SK-N-SH (cell line): ENCODE measurements at regions not wholly inside any gene's neighbourhood (a gene's known extent, or its start where the extent isn't known, plus 50 kb on each side); places are given as distances from the start of the nearest gene placed in this dataset.

ENCODE experiments used
- CTCF ChIA-PET: fragments of 300-600, 350-600 bp; formaldehyde crosslinking; extraction: SDS; loops from one replicate; lab custom pipeline; 2021; lab: Yijun Ruan, JAX
- POLR2A ChIA-PET: fragments of 350-600 bp; sonication (Branson Sonifier 250); formaldehyde crosslinking; extraction: SDS; loops from one replicate; lab custom pipeline; 2020; ENCODE audit warnings: antibody characterized with exemption, inconsistent platforms; lab: Yijun Ruan, JAX
- DNase-seq: peaks from one replicate; pipeline ENCODE4 v3.0.0; 2012
- H2AFZ ChIP-seq: fragments of 200-600 bp; sonication (generic); 2 replicates; pipeline ENCODE4 v1.8.1; 2016; ENCODE audit warnings: antibody characterized with exemption, mild to moderate bottlenecking, low read depth
- H3F3A ChIP-seq: fragments of 200-600 bp; sonication (generic); replicated peaks from 2 replicates; pipeline ENCODE3; 2016; ENCODE audit warnings: antibody characterized with exemption, mild to moderate bottlenecking; ENCODE audit not compliant: insufficient read depth
- H3K27ac ChIP-seq, 2 experiments: fragments of 200-500 bp in 1 of 2; fragments of 200-600 bp in 1 of 2; sonication (Bioruptor generic) in 1 of 2; sonication (generic), shearing (Covaris generic) in 1 of 2; 2 replicates each; pipeline versions ENCODE4 v1.5.1 to v1.6.1; 2014 to 2016; ENCODE audit warnings: low read depth in 2 of 2, inconsistent platforms in 1 of 2, low read length in 1 of 2, mild to moderate bottlenecking in 1 of 2, mixed read lengths in 1 of 2
- H3K27me3 ChIP-seq: fragments of 200-600 bp; sonication (generic), shearing (Covaris generic); 2 replicates; pipeline ENCODE4 v1.6.1; 2016; ENCODE audit warnings: mixed run types; ENCODE audit not compliant: insufficient read depth
- H3K36me3 ChIP-seq, 2 experiments: fragments of 200-500 bp in 1 of 2; fragments of 200-600 bp in 1 of 2; sonication (Bioruptor generic) in 1 of 2; sonication (generic) in 1 of 2; replicated peaks in 1 of 2; 2 replicates each; pipeline versions ENCODE3 to v1.5.1; 2014 to 2016; ENCODE audit warnings: low read length in 1 of 2, mild to moderate bottlenecking in 1 of 2; ENCODE audit not compliant: insufficient read depth in 2 of 2, control insufficient read depth in 1 of 2
- H3K4me1 ChIP-seq, 2 experiments: fragments of 200-500 bp in 1 of 2; fragments of 200-600 bp in 1 of 2; sonication (Bioruptor generic) in 1 of 2; sonication (generic), shearing (Covaris generic) in 1 of 2; 2 replicates each; pipeline versions ENCODE4 v1.5.1 to v1.6.1; 2014 to 2016; ENCODE audit warnings: low read depth in 1 of 2, low read length in 1 of 2, mixed run types in 1 of 2; ENCODE audit not compliant: insufficient read depth in 2 of 2, control insufficient read depth in 1 of 2
- H3K4me2 ChIP-seq: fragments of 200-600 bp; sonication (generic), shearing (Covaris generic); 2 replicates; pipeline ENCODE4 v1.6.1; 2017; ENCODE audit warnings: mixed run types
- H3K4me3 ChIP-seq, 2 experiments: fragments of 200-500 bp in 1 of 2; fragments of 200-600 bp in 1 of 2; sonication (Bioruptor generic) in 1 of 2; sonication (generic), shearing (Covaris generic) in 1 of 2; 2 replicates each; pipeline versions ENCODE4 v1.5.1 to v1.8.1; 2014 to 2016; ENCODE audit warnings: low read depth in 2 of 2, inconsistent platforms in 1 of 2, low read length in 1 of 2, mild to moderate bottlenecking in 1 of 2, mixed read lengths in 1 of 2, moderate library complexity in 1 of 2
- H3K79me2 ChIP-seq: fragments of 200-600 bp; sonication (generic); 2 replicates; pipeline ENCODE4 v1.8.1; 2017; ENCODE audit warnings: mild to moderate bottlenecking; ENCODE audit not compliant: insufficient read depth
- H3K9ac ChIP-seq: fragments of 200-600 bp; sonication (generic); 2 replicates; pipeline ENCODE4 v1.6.1; 2017; ENCODE audit warnings: mixed run types
- H3K9me2 ChIP-seq: fragments of 200-600 bp; sonication (generic); 2 replicates; pipeline ENCODE4 v1.6.1; 2017; ENCODE audit warnings: mixed run types
- H3K9me3 ChIP-seq: fragments of 200-600 bp; sonication (generic); 2 replicates; pipeline ENCODE4 v1.6.1; 2017; ENCODE audit warnings: mixed run types, mild to moderate bottlenecking, moderate library complexity
- H4K20me1 ChIP-seq: fragments of 200-600 bp; sonication (generic); 2 replicates; pipeline ENCODE4 v1.6.1; 2017; ENCODE audit warnings: mild to moderate bottlenecking, mixed run types; ENCODE audit not compliant: insufficient read depth
- CHD2 ChIP-seq: fragments of 150-350 bp; IDR thresholded peaks from 2 replicates; pipeline ENCODE4 v1.6.1; 2018; ENCODE audit warnings: low read length; ENCODE audit not compliant: partially characterized antibody
- ELF1 ChIP-seq: IDR thresholded peaks from 2 replicates; pipeline ENCODE4 v1.4.0; 2012
- EZH2phosphoT487 ChIP-seq: fragments of 200-600 bp; sonication (generic); IDR thresholded peaks from 2 replicates; pipeline ENCODE4 v1.6.1; 2017; ENCODE audit warnings: low read depth, mixed run types, mild to moderate bottlenecking, antibody characterized with exemption, moderate library complexity, borderline replicate concordance
- FOXJ3 ChIP-seq: sonication (generic); formaldehyde crosslinking; IDR thresholded peaks from 2 replicates; pipeline ENCODE4 v1.5.1; 2020; ENCODE audit warnings: mild to moderate bottlenecking, missing genetic modification reagents
- FOXM1 ChIP-seq: IDR thresholded peaks from 2 replicates; pipeline ENCODE4 v1.4.0; 2012; ENCODE audit warnings: low read depth, mild to moderate bottlenecking
- GABPA ChIP-seq: IDR thresholded peaks from 2 replicates; pipeline ENCODE4 v1.4.0; 2012; ENCODE audit warnings: low read depth, mild to moderate bottlenecking
- GATA2 ChIP-seq: sonication (generic); formaldehyde crosslinking; IDR thresholded peaks from 2 replicates; pipeline ENCODE4 v1.5.0; 2020; ENCODE audit warnings: mild to moderate bottlenecking, missing genetic modification reagents
- JUND ChIP-seq: IDR thresholded peaks from 2 replicates; pipeline ENCODE4 v1.4.0; 2012
- MEF2A ChIP-seq: IDR thresholded peaks from 2 replicates; pipeline ENCODE4 v1.4.0; 2012; ENCODE audit warnings: low read depth, borderline replicate concordance
- MXI1 ChIP-seq: IDR thresholded peaks from 2 replicates; pipeline ENCODE4 v1.6.1; 2012; ENCODE audit warnings: mild to moderate bottlenecking, low read depth, low read length, improper control_type of control experiment
- NFIC ChIP-seq: IDR thresholded peaks from 2 replicates; pipeline ENCODE4 v1.4.0; 2012; ENCODE audit warnings: borderline replicate concordance
- RXRA ChIP-seq: IDR thresholded peaks from 2 replicates; pipeline ENCODE4 v1.4.0; 2012; ENCODE audit warnings: low read depth, mild to moderate bottlenecking, borderline replicate concordance
- SIN3A ChIP-seq: IDR thresholded peaks from 2 replicates; pipeline ENCODE4 v1.6.1; 2012; ENCODE audit warnings: low read depth, mild to moderate bottlenecking, low read length, moderate library complexity, borderline replicate concordance
- TAF1 ChIP-seq: IDR thresholded peaks from 2 replicates; pipeline ENCODE4 v1.6.1; 2012; ENCODE audit warnings: low read depth, mild to moderate bottlenecking, low read length, moderate library complexity, borderline replicate concordance
- TEAD4 ChIP-seq: IDR thresholded peaks from 2 replicates; pipeline ENCODE4 v1.4.0; 2012; ENCODE audit warnings: mild to moderate bottlenecking, borderline replicate concordance; ENCODE audit not compliant: insufficient read depth
- YY1 ChIP-seq: IDR thresholded peaks from 2 replicates; pipeline ENCODE4 v1.4.0; 2012; ENCODE audit warnings: low read depth, mild to moderate bottlenecking
- WGBS: methylation state at CpG from one replicate; pipeline ENCODE4 v1.1.6; 2017; ENCODE audit warnings: low lambda C conversion rate; 5-methylcytosine and 5-hydroxymethylcytosine counted together
- TF ChIP-seq, protein P1 (sequence below): IDR thresholded peaks from 2 replicates; pipeline ENCODE4 v1.4.0; 2012; ENCODE audit warnings: low read depth
- TF ChIP-seq, protein P2 (sequence below): fragments of 150-350 bp; IDR thresholded peaks from 2 replicates; pipeline ENCODE4 v1.6.1; 2017; ENCODE audit warnings: antibody characterized with exemption, low read length, low read depth, borderline replicate concordance
- TF ChIP-seq, protein P3 (sequence below): fragments of 200-600 bp; sonication (generic); IDR thresholded peaks from 2 replicates; pipeline ENCODE4 v1.6.1; 2017; ENCODE audit warnings: antibody characterized with exemption, mild to moderate bottlenecking, moderate library complexity
- TF ChIP-seq, protein P4 (sequence below): IDR thresholded peaks from 2 replicates; pipeline ENCODE4 v1.6.1; 2012; ENCODE audit warnings: mild to moderate bottlenecking, low read depth, low read length, moderate library complexity

DNA sequence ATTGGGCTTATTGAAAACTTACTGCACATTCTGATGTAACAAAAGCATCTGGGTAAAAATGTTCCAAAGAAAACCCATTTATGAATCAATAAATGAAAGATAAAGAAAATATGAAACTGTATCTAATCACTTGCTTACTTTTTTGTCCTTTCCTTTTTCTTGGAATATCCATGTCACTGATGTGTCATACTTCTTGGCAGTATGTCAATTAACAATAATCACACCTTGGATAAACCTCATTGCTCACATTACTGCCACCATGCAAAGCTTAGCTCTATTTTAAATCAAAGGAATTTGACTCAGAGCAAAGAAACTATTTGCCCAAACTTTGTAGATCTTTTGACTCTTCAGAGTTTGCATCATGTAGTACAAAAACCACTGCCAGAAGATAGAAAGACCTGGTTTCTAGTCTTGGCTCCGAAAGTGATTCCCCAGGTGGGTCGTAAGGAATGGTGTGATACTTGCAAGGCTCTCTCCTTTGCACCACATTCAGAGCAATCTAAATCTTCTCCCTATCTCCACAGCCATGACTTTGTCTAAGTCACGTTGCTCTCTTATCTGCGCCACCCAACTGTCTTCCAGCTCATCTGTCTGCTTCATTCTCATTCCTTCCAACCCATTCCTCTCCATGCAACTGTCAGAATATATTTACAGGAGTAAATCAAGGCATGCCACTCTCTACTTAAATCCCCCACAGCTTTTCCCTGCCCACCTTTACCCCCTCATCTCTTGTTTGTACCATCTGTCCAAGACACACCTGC is 311.9 kb downstream of the COG6 start:
- no peak overlapping the region for H2AFZ ChIP-seq
- H3K4me3 ChIP-seq: no peak overlapping the region
- H4K20me1 ChIP-seq: no peaks in the 10 kb centered on the region
- WGBS: 79% methylated on average over 4 of the region's 4 CpGs
- H3K9ac ChIP-seq: no peak overlapping the region
- POLR2A ChIA-PET: no interaction called here
- no peaks in the 10 kb centered on the region for H3K9me3 ChIP-seq
- no peak for DNase-seq
- peaks cover 0 to 4% of the 10 kb centered on the region in 2 experiments; a peak in 1 of 4 replicates for H3K4me1 ChIP-seq
- H3K4me2 ChIP-seq: no peak overlapping the region
- H3F3A ChIP-seq: no peaks in the 10 kb centered on the region
- H3K27me3 ChIP-seq: no peaks in the 10 kb centered on the region
- CTCF ChIA-PET: interaction anchor here (1.5 to 2.3 kb wide), 3 partner anchors 13 to 24 kb away, joined by 3 to 7 read pairs (median 4); no protein-coding TSS in a partner anchor
- no peaks in the 10 kb centered on the region for H3K9me2 ChIP-seq
- TF ChIP-seq GATA2 (CRISPR knock-in tag) (no peak), NFIC (no peak), MEF2A (no peak), TAF1 (no peak), FOXM1 (no peak), CHD2 (no peak), ELF1 (no peak), SIN3A (no peak), EZH2phosphoT487 (no peak), FOXJ3 (CRISPR knock-in tag) (no peak), TEAD4 (no peak), JUND (no peak), RXRA (no peak), GABPA (no peak), MXI1 (no peak), YY1 (no peak)
- TF ChIP-seq, protein P1, sequence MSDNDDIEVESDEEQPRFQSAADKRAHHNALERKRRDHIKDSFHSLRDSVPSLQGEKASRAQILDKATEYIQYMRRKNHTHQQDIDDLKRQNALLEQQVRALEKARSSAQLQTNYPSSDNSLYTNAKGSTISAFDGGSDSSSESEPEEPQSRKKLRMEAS: no peak
- TF ChIP-seq, protein P2, sequence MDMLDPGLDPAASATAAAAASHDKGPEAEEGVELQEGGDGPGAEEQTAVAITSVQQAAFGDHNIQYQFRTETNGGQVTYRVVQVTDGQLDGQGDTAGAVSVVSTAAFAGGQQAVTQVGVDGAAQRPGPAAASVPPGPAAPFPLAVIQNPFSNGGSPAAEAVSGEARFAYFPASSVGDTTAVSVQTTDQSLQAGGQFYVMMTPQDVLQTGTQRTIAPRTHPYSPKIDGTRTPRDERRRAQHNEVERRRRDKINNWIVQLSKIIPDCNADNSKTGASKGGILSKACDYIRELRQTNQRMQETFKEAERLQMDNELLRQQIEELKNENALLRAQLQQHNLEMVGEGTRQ: no peak
- TF ChIP-seq, protein P3, sequence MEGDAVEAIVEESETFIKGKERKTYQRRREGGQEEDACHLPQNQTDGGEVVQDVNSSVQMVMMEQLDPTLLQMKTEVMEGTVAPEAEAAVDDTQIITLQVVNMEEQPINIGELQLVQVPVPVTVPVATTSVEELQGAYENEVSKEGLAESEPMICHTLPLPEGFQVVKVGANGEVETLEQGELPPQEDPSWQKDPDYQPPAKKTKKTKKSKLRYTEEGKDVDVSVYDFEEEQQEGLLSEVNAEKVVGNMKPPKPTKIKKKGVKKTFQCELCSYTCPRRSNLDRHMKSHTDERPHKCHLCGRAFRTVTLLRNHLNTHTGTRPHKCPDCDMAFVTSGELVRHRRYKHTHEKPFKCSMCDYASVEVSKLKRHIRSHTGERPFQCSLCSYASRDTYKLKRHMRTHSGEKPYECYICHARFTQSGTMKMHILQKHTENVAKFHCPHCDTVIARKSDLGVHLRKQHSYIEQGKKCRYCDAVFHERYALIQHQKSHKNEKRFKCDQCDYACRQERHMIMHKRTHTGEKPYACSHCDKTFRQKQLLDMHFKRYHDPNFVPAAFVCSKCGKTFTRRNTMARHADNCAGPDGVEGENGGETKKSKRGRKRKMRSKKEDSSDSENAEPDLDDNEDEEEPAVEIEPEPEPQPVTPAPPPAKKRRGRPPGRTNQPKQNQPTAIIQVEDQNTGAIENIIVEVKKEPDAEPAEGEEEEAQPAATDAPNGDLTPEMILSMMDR: no peak
- TF ChIP-seq, protein P4, sequence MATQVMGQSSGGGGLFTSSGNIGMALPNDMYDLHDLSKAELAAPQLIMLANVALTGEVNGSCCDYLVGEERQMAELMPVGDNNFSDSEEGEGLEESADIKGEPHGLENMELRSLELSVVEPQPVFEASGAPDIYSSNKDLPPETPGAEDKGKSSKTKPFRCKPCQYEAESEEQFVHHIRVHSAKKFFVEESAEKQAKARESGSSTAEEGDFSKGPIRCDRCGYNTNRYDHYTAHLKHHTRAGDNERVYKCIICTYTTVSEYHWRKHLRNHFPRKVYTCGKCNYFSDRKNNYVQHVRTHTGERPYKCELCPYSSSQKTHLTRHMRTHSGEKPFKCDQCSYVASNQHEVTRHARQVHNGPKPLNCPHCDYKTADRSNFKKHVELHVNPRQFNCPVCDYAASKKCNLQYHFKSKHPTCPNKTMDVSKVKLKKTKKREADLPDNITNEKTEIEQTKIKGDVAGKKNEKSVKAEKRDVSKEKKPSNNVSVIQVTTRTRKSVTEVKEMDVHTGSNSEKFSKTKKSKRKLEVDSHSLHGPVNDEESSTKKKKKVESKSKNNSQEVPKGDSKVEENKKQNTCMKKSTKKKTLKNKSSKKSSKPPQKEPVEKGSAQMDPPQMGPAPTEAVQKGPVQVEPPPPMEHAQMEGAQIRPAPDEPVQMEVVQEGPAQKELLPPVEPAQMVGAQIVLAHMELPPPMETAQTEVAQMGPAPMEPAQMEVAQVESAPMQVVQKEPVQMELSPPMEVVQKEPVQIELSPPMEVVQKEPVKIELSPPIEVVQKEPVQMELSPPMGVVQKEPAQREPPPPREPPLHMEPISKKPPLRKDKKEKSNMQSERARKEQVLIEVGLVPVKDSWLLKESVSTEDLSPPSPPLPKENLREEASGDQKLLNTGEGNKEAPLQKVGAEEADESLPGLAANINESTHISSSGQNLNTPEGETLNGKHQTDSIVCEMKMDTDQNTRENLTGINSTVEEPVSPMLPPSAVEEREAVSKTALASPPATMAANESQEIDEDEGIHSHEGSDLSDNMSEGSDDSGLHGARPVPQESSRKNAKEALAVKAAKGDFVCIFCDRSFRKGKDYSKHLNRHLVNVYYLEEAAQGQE: no peak
- no peaks in the 10 kb centered on the region for H3K79me2 ChIP-seq
- no peaks in the 10 kb centered on the region for H3K36me3 ChIP-seq
- no peak overlapping the region for H3K27ac ChIP-seq
